NCI-H1092 treated with DMSO at 0.1 percent for 48 hours (cell line): ENCODE measurements at regions not wholly inside any gene's neighbourhood (a gene's known extent, or its start where the extent isn't known, plus 50 kb on each side); places are given as distances from the start of the nearest gene placed in this dataset.

Experiments
- DNase-seq: peaks from one replicate; lab custom pipeline; 2025; lab: John Stamatoyannopoulos, UW

DNA sequence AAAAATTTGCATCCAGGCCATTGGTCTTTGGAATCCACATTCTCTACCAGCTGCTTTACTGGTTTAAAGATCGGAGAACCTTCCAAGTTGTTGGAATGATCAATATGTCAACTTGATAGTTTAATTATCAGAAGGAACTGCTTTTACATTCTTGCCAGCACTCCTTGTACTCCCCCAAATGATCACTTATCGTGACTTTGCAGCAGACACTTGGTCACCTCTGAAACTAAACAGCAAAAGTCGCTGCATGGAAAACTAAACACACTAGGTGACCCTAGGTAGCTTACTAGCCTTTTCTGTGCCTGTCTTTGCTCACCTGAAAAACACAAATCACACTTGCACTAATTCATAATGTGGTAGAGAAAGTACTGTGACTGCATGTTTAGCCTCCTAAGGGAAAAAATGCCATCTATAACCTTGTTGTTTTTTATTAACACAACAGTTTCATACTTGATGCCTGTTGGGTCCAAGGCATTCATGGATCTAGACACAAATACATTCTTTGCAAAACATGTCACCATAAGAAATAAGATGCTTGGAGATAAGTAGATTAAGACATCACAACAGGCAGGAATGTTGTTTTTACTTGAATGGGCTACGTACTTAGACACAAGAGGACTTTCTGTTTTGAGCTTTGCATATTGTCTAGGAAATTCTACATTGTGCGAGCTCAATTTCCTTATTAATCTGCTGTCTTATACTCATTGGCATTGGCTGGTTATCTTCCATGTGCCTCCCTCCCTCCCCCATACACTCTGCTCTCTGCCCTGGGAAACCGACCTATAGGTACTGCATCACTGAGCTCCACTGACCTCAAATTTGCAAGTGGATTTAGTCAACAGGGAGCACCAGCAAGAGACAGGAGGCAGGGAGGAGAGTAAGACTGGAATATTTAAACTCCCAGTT is 219.1 kb upstream of the STK17B start:
- DNase-seq, result no peak

DNA sequence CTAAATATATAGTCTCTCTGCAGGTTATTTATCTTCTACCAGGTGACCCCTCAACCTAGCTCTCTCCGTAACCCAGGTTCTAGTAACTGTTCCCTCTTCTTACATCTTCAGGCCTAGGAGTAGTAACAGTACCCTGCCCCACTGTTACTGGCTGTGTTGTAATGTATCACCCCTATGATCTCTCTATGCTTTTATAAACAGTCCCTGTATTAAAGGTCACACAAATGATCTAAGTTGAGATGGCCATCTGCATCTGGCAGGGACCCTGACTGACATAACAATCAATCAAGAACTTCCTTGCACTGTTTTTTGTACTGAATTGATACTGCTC is 219.7 kb upstream of the STK17B start:
- no peak for DNase-seq

DNA sequence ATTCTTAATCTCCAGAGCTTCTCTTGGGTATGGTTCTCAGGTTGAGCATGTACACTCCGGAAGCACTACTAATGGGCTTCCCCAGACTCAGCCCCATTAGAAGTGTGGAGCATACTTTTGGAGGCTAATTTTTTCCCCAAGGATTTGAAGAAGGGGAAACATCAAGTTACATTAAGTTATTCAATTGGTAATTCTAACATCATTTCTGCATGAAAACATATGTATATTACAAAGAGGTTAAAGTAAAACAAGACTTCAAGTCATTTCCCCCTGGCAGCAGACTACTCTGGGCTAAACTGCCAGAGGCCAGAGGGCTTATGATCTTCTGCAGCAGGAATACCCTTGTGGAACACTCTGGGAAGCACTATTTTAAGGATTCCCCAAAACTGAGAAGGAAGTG is 227.7 kb upstream of the STK17B start:
- DNase-seq, result no peak

DNA sequence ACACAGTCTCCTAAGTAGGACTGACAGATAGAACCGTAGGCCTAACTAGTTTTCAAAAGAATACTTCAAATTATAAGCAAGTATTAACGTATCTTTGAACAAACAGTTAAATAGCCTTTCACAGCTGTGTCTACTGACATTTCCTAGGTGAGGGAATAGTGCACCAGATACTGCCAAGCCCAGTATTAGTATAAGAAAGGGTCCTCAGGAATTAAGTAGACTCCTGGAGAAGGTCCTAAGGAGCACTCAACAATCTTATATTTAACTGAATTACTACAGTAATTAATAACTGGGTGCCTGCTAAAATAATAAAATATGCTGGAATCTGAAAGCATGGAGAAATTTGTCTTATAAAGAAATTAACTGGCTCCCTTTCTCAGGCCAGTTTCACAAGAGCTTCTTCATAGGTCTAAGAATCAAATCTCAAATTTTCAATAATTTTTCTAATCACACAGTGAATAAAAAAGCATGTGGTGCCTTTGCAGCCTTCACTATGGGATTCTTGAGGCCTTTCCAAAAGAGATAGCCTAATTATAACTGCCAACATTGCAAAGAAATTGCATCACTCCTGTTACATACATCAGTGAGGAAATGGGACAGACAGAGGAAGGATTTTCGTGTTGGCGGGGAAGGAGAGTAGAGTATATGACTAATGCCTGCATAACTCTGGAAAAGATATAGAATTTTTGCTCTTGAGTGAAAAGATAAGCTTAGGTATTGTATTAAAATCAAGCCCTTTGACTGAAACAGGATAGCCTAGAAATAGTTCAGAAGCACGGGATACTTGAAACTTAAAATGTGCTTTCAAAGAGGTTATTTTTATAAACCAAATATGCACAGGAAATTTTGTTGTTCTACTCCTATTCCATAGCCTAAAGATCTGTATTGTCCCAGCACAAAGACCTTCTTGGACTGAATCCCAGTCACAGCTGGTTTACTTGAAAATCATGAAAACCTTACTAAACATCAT is 228.6 kb upstream of the STK17B start:
- DNase-seq, result no peak

DNA sequence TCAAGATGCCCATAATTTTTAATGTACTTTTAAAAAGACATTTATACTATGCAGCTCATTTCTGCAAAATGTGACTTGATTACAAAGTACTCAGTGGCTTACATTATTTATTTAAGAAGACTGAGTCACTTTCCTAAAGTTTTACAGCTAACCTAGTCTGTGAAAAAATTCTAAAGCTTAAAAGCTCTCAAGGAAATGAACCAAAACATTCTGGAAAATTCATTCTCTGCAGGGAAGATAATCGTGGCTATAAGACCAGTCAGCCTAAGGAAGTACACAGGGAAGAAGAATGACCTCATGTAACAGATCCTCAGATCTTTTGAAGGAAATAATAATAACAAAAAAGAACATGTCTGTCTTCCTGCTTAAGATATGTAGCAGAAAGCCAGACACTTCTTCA is 232.1 kb upstream of the STK17B start:
- no peak for DNase-seq

DNA sequence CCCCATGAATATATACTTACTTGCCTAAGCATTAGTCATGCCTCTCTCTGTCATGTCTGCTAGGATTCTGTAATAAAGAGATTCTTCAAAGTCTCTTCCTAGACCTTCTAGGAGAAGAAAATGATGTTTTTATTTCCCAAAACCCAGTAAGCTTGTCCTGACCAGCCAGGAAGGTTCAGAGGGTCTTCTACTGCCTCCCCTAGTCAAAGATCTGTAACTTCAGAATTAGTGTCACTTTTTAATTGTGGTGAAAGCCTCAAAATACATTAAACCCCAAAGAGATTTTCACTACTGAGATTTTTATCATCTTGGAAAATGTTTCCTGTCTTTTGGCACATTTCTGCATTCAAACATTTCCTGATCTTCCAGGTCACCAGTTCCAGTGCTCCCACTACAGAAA is 232.9 kb upstream of the STK17B start:
- no peak for DNase-seq

DNA sequence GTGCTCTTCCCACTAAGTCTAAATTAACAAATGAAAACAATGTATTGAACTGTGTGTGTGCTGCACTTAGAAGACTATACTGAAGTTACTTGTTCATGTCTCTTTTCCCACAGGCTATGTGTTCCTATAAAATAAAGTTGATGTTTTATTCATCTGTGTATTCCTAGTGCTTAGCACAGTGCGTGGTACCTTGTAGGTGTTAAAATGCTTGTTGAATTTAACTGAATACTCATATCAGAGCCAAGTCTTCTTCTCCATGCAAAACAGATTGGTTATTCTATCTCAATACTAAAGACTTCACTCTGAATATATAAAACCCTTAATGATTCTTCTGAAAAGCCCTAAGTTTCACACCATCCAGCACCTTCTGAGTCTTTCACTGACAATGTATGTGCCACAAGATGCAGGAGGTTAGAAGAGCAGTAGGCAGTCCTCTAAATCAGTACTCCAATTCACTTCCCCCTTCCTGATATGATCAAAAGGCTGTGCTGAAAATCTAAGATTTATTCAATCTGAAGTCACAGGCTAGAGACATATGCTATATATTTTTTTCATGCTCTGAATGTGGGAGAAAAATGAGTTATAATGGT is 231.7 kb upstream of the CCDC150 start:
- DNase-seq, result no peak

DNA sequence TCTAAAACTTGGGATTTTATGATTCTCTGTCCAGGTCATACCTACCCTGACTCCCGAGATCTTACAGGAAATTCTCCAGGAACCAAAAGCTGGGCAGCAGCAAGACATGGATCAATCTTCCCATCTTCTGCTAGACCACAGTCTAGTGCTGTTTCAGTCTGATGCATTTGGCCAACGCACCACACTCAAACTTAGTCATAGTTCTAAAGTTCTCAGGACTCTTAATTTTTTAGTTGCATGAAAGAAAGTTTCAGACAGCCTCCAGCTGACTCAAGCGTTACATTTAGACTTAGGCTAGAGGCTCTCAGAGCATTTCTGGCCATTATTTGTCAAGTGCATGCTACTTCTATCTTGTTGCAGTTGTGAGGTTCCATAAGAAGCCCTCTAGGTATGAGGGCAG is 230.1 kb upstream of the CCDC150 start:
- DNase-seq, result no peak

DNA sequence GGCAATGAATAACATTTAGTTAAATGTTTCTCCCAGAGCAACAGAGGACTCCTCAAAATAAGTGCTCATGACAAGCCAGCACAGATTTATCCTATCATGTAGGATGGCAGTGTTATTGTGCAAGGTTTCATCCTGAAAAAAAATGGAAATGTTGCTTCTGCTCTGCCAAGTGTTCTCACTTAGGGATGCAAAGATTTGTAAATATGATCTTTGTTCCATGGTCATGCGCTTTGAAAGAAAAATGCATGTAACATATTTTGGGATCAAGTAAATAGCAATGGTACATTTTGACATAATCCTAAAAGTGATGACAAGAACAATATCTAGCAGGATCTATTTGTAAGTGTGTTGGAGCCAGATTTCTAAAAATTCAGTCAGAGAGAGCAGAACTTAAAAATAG is 229.5 kb upstream of the CCDC150 start:
- DNase-seq, result no peak

DNA sequence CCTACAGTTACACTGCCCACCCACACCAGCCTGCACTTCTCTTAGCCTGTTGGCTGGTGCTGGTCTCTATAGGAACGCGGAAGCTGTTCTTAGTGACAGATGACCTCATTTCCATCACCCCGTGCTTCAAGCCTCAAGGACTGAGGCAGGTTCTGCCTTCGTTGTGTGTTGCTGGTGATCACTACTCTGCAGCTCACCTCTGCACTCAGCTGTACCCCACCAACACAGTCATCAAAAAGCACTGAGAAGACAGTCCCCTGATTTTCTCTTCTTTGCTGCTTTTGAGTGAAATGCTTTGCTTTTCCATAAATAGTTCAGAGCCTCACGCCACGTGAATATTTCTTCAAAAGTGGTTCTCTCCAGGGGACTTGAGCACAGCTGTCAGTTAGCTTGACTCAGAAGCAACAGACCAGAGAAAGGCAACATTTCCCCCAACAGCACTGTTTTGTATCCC is 225.7 kb upstream of the CCDC150 start:
- no peak for DNase-seq

DNA sequence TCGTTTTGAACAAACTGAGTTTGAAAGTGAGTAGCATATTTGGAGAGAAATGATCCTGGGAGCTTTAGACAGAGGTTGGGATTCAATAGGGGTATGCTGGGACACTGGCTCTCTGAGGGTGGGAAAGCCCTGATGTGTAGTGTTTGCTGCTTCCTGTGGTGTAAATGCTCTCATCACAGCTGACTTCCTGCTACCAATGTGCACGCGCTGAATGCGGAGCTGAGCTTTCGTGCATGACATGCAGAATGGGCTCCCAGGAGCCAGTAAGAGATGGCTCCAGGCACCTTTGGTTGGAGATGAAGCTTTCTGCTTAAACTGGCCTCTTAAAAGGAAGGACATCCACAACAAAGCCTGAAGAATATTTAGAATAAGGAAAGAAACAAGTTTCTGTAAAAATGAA is 224.1 kb upstream of the CCDC150 start:
- DNase-seq, result no peak

DNA sequence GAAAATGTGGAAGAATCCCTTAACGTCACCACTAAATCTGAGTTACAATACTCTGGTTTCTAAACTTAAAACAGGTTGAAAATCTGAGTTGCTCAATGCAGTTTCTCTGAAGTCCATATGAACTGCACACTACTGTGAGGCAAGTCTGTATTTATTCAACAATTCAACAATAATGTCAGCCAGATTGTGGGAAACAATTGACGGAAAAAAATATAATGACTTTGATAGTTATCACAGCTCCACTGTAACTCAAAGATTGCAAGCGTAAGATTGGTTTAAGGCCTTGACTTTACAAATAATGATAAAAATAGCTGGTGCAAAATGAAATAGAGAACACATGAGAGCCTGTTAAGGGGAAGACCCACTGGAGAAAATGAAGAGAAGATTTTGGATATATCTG is 219.4 kb upstream of the CCDC150 start:
- no peak for DNase-seq

DNA sequence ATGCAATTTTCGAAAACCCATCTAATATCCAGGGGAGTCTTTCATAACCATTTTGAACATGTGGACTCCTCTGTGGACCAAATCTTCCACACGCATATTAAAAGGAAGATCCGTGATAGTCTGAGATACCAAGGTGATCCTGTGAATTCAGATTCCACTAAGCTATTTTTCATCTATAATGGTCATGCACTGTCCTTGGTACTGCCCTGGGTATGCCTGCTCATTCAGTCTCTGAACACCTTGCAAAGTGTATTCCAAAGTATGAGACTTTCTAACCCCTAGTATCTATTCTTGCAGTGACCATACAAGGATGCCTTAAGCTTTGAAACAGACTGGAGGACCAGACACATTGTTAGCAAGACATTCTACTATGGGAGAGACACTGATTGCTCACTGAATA is 217.6 kb upstream of the CCDC150 start:
- DNase-seq, result no peak

DNA sequence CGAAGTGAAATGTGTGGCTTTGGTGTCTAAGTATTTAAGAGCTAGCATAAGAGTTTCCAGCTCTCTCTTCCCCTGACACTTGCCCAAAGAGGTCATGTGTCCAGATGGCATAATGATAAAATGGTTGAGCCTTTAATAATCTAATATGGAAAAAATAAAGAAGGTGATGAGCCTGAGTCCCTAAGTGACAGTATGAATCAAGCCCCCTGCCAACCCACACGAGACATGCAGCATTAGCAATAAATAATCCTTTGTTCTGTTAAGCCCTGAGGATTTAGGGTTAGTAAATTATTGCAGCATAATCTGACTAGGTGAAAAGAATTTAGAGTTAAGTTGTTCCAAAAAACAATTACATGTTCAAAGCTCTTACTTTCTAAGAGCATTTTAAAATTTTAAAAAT is 217.2 kb upstream of the CCDC150 start:
- no peak for DNase-seq

DNA sequence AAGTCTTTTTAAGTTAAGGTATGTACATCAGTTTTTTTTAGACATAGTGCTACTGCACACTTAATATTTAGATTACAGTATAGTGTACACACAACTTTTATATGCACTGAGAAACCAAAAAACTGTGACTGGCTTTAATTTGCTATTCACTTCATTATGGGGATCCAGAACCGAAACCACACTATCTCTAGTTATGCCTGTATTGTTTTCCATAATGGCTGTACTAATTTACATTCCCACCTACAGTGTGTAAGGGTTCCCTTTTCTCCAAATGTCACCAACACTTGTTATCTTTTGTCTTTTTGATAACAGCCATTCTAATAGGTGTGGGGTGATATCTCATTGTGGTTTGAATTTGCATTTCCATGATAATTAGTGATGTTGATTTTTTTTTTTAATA is 213.4 kb upstream of the CCDC150 start:
- DNase-seq, result no peak

DNA sequence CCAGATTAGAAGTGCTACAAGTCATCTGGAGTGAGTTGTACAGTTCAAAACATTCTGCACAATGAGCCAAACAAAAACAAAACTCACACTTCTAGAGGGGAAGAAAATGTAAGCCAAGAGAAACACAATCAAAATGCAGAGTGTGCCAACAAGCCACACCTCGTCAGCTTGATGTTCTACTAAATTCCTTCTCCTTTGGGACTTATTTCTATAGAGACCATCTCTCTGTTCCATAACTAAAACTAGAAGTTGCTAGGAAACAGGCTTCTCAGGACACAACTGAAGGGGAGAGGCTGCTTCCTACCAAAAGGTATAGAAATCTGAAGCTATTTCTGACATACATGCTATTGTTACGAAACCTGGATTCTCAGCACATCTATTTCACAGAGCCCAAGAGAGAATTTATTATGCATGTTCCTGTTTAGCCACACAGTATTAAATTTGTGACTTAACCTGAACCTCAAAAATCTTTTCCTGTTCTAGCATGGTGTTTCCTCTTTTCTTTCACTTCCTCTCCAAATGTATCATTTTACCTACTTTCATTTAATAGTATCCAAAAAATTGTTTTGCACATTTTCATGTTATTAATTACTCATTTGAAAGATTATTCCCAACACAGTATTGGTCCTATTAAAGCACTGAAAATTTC is 211.4 kb upstream of the CCDC150 start:
- DNase-seq, result no peak

DNA sequence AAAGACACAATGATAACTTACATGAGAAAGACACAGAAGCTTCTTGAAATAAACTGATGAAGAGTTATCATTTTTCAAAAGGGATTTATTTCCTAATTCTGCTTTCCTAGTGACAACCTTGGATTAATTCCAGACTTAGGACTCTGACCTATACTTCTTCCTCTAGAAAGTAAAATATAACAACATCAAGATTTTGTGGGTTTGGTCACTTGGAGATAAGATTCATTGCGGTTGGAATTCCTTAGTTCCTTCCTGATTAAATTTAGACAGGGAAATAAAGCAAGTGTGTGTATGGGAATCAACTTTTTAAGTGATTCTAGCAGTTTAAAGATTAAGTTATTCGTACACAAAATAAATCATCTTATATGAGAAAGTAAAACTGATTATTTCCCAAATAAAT is 208.4 kb upstream of the CCDC150 start:
- DNase-seq, result no peak

DNA sequence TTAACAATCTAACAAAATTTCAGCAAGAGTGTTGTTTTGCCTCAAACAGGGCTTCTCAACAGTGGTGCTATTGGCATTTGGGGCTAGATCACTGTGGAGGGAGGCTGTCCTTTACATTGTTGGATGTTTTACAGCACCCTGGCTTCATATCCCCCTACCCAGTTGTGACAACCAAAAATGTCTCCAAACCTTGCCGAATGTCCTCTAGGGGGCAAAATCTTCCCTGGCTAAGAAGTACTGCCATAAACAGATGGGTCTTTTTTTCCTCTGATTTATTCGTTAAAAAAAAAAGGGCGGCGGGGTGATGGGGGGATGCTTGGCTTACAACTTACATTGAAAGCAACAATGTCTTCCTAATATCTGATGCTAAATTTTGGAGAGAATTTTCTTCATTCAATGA is 207.6 kb upstream of the CCDC150 start:
- peak; percentile 4 for DNase-seq

DNA sequence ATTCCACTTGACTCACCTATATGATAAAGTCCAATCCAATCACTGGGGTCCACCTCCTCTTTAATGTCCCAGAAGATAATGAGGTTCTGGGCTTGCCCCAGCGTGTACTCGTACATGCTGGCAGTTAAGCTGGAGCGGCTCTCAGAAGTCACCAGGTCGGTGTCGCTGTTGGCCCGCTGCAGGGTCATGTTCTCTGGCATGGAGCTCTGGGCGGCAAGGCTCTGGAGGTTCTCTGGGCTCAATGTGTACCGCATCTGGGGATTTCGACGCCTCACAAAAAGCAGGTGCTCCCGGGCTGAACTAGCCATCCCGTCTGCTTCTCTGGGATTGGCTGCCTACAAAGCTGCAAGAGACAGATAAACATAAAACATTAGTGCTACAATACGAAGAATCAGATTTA is 206.4 kb upstream of the CCDC150 start:
- DNase-seq, result no peak

DNA sequence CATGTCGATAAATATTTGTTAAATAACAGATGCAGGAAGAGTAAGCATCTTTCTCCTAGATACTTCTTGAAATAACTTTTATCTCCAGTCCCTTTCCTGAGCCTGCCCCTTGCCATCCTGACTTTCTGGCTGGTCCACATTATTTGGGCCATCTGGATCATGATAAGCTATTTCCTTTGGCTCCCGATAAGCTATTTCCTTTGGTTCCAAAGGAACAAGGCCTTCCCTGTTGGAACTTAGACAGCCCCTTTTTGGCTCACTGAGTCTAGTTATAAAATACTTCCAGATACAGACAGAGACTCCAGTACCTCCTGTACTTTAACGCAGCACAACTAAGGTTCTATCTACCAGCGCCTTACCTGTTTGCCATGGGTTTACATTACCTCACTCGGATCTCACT is 205.3 kb upstream of the CCDC150 start:
- no peak for DNase-seq

DNA sequence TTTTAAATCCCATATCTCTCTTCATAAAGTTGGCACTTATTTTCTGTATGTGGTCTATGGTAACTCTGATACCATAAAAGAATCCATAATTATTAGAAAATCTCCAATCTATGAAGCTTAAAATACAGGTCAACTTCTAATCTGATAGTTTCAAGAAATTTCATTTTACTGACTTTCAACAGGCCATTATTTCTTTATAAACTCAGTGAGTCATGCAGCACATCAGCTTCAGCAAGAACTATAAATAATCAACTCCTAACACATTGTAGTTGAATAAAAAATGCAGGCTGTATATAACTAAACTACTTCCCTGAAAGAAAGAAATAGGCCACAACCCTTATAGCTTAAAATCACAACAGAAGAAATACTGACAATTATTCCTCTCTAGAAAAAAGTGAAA is 204.3 kb upstream of the CCDC150 start:
- DNase-seq, result no peak

DNA sequence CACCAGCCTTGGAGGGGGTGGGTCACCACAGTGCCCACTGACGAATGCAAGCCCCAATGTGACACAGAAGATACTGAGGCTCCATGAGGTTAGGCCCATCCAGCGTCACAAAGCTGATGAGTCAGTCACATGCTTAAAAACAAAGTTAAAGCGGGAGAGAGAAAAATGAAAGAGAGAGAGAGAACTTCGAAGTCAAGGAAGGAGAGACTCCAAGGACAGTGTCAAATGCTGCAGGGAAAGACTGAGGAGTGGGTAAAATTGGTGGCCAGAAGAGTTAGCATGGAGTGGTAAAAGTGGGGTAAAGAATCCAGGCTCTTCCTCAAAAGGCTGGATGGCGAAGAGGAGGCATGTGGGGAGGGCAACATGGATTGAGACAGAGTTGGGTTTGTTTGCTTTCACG is 201.9 kb upstream of the CCDC150 start:
- no peak for DNase-seq
